Posterior cingulate gyrus (tissue), 11 donors: ENCODE measurements at regions not wholly inside any gene's neighbourhood (a gene's known extent, or its start where the extent isn't known, plus 50 kb on each side); places are given as distances from the start of the nearest gene placed in this dataset.
A peak's percentile ranks its signal among the peaks of the same experiment; 100 is the strongest.

Experiments
- DNase-seq, 10 donors: peaks; one replicate each; pipeline versions ENCODE4 v3.0.0 to v3.0.0-alpha.2; 2020 to 2021; ENCODE audit warnings: mixed read lengths in 3 of 10
- intact Hi-C: fragments of 100-400 bp; cut with DNase I; formaldehyde crosslinking; loops from one replicate; pipeline ENCODE4 v1.15.1; 2023

DNA sequence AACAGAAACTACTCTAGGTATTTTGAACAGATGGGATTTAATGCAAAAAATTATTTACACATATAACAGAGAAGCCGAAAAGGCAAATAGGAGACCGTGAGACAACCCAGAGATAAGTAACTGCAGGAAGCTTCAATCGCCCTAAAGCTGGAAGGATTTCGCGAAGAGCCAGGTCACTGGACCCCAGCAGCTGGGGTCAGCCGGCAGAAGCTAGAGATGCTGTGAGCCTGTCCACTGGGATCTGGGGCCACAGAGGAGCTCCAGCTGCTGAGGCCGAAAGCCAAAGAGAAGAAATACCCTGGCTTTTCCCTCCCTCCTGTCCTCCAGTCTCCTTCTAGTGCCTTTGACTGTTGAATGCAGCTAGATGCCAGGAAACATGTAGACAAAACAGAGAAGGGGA, 192.8 kb upstream of the BCOR start:
- intact Hi-C loops, result no loop called here
- no peak for DNase-seq

DNA sequence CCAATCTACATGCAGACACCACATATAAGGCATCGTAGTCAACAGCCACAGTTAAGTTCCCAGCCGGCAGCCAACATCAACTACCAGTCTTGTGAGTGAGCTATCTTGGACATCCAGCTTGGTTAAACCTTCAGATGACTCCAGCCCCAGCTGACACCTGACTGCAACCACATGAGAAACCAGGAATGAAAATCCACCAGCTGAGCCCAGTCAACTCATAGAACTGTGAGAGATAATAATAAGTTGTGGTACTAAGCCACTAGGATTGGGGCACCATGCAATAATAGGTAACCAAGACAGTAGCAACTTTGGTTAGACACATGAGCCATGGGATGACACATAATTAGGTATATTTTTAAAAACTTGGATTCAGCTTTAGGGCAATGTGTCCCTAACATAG, 188.1 kb upstream of the BCOR start:
- intact Hi-C loops, result no loop called here
- DNase-seq, result peak in 2 of 10 donors; percentile 5 to 9

DNA sequence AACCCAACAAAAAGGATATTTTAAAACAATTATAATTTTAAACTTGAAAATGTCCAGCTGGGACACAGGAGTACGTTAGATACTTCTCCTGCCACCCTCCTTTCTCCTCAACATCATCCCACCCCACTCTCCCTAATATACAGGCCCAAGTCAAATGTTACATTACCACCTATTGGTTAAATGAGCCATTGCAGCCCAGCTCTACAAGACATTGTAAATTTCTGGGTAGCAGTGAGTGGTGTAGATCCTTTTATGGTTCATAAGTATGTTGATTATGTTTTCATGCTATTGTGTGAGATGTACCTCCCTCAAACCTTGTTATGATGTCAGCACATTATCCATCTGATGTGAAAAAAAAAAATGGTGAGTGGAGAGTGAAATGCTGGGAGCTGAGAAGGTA, 187.1 kb upstream of the BCOR start:
- no peak for DNase-seq

GRCh38 chrX:40283981-40284380, 186.2 kb upstream of the BCOR start:
- intact Hi-C loops, result no loop called here
- DNase-seq, result peak in 1 of 10 donors; percentile 9

More for the DNA sequence above, 187.1 kb upstream of the BCOR start:
- intact Hi-C loops, result no loop called here

- DNase-seq, result peak in 2 of 10 donors; percentile 3 to 18
- intact Hi-C loops, result no loop called here
Observed at GRCh38 chrX:40282946-40283660, 185.3 kb upstream of the BCOR start.

DNA sequence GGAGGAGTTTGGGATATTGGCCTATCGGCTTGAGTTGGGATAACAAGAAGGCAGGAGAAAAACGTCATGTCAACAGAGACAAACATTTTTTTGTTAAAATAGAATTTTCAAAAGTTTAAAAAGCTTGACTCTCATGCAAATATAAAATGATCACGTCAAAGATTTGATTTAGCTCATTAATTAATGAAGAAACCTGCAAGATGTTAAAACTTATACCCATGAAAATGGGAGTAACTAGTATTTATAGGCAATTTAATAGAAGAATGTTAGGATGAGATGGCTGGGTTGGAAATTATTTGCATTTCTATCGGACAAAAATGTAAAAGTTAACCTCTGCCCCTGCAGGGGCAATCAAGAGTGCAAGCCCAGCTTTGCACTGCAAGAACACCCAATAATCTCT, 184.6 kb upstream of the BCOR start:
- peak in 1 of 10 donors; percentile 15 for DNase-seq
- intact Hi-C loops, result no loop called here

DNA sequence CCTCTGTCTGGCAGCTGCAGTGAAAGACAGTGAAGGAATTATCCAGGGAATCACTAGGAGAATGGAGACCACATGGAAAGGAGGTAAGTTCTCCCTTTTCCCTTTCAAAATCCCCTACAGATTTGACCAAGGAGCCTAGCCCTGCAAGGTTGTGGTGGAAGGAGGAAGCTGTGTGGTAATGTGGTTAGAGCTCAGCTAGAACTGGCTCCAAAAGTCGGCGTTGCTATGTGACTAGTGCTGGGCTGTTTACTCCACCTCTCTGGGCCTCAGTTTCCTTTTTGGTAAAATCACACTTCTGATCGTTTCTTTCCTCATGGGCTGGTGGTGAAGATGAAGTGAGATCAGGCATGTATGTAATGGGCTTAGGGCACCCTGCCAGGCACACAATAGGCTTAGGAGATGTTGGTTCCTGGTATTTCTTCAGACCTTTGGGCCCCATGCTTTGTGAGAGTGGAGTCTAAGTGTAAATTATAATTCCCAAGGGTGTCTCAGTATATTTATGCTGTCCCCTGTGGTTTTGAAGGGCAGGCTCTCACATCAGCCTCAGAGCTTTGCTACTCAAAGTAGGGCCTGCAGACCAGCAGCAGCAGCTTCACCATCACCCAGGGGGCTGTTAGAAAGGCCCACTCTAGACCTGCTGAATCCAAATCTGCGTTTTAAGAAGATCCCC, 183.7 kb upstream of the BCOR start:
- intact Hi-C loops, result no loop called here
- DNase-seq, result peak in 1 of 10 donors; percentile 5

DNA sequence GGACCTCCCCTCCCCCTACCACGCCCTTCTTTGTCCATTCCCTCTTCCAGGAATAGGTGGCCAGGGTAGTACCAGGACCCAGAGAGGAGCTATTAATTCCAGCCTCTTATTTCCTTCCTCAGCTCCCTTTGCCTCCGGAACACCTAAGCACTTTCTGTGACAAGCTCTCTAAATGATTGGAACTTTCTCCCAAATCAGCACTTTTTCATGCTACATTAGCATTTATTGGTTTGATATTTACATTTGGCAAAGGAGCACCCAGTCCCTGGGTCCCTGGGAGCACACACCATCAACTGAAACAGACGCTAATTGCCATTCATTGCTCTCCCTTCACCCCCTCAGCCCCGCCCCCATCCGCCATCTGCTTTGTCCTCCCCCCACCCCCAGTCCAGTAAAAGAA, 182.0 kb upstream of the BCOR start:
- intact Hi-C loops, result no loop called here
- DNase-seq, result peak in 1 of 10 donors; percentile 14

DNA sequence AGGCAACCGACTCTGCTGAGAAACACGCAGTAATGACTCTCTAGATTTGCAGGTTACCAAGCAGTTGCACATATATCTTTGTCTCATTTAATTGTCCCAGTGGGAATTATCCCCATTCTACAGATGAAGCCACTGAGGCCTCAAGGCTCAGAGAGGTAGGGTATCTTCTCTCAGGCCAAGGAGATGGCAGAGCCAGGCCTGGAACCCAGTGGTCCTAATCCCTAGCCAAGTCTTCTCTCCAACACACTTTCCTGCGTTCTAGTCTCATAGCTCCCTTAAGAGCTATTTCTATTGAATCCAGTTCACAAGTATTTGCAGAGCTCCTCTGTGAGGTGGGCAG, 181.3 kb upstream of the BCOR start:
- intact Hi-C loops, result no loop called here
- peak in 1 of 10 donors; percentile 7 for DNase-seq

DNA sequence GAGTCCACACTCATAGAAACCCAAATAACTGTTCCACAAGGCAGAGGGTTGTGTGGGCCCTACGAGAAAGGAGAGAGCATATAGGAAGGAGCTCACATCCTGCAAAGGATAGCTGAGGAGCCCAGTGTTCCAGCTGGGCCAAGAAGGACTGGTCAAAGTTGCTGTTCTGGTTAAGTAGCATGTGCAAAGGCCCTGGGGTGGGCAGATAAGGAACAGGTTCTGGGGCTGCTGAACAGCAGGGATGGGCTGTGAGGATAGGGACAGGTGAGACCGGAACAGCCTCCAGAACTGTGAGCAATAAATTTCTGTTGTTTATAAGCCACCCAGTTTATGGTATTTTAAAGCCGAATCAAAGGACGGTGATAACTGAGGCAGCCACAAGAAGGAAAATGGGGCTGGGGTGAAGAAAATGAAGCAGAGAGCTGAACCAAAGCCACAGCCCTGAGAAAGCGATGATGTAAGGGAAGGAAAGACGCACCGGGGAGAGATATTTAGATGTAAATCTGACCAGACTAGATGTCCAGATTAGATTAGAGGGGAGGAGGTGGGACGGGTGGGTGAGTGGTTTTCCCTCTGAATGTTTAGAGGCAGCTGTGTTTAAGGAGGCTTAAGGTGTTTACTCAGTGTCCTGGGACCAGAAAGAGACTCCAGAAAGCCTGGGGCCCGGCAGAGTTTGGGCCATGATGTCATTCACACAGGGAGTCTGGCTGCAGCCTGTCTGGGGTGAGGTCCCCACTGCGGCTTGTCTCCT, 180.8 kb upstream of the BCOR start:
- peak in 1 of 10 donors; percentile 46 for DNase-seq
- intact Hi-C loops, result no loop called here

DNA sequence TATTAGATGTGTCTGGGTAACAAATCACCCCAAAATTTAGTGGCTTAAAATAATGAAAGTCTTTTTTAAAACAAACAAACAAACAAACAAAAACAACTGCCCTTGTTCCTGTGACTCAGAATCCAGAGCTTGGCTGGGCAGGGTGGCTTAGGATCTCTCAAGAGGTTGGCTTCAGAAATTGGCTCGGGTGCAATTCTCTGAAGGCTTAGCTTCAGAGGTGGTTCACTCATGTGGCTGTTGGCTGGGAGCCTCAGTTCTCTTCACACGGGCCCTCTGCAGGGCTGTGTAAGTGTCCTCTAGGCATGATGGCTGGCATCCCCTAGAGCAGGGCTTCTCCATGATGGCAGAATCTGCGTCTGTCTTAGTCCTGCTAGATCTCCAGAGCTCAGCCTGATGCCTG, 179.9 kb upstream of the BCOR start:
- peak in 1 of 10 donors; percentile 10 for DNase-seq
- intact Hi-C loops, result no loop called here

DNA sequence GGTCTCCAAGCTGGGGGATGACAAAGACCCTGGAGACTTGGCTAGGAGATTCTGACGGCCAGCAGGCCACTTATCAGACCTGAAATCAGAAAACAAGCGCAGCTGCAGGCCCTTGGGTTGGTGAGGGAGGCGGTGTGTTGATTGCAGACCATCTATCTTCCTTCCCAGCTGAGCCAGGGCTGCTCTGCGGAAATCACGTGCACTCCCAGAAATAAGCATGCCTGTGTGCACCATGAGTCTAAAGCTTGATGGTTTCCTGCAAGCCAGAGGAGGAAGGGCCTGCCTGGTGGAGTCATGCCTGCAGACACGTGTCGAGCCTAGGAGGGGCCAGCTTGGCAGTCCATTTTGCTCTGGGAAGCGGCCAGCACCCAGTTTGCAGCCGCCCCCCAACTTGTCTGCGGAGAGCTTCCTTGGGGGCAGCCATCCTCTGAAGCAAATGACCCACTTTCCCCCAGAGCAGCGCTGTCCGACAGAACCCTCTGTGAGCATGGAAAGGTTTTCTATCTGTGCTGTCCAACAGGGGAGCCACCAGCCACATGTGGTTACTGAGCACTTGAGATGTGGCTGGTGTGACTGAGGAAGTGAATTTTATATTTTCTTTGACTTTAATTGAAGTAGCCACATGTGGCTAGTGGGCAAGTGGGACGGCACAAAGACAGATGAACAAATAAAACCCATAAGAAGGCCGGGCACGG, 175.7 kb upstream of the BCOR start:
- DNase-seq, result peak in 4 of 10 donors; percentile 9 to 83 (median 16)
- intact Hi-C loops, result no loop called here

DNA sequence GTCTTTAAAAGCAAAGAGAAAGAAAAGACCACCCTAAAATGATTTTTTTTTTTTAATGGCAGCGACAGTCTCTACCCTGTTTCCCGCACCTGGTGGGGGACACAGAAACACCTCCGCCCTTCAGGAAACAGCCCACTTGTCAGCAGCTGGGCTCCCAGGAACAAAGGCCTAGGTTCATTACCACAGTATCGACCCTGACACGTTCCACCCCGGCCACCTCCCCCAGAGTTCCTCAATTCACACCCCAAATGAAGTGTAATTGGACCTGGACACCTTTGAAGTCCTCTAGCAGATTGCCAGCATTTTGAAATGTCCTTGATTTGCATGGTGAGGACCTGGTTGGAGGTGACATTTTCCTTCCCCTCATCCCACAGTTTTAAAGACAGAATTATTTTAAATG, 175.0 kb upstream of the BCOR start:
- peak in 1 of 10 donors; percentile 42 for DNase-seq
- intact Hi-C loops, result no loop called here

DNA sequence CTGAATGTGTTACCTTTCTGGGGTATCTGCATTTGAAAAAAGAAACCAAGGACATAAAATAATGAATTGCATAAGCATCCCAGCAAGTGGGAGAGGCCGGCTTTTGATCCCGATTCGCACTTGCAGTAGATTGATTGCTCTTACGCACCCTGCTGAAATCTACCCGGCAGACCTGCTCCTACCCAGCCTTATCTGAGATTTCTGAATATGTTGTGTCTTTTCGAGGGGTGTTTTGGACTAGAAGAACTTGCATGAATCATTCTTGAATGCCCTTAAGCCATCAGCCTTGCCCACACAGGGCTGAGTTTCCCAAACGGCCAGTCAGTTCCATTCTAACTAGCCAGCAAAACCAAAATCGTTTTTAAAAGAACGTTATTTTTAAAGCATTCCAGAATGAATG, 174.4 kb upstream of the BCOR start:
- peak in 1 of 10 donors; percentile 0 for DNase-seq
- intact Hi-C loops, result no loop called here

GRCh38 chrX:40268188-40268520, 170.4 kb upstream of the BCOR start:
- DNase-seq, result no peak
- intact Hi-C loops, result loop anchor here (5.0 to 10.0 kb wide), 4 partner anchors 96 to 513 kb away; no protein-coding TSS in a partner anchor

DNA sequence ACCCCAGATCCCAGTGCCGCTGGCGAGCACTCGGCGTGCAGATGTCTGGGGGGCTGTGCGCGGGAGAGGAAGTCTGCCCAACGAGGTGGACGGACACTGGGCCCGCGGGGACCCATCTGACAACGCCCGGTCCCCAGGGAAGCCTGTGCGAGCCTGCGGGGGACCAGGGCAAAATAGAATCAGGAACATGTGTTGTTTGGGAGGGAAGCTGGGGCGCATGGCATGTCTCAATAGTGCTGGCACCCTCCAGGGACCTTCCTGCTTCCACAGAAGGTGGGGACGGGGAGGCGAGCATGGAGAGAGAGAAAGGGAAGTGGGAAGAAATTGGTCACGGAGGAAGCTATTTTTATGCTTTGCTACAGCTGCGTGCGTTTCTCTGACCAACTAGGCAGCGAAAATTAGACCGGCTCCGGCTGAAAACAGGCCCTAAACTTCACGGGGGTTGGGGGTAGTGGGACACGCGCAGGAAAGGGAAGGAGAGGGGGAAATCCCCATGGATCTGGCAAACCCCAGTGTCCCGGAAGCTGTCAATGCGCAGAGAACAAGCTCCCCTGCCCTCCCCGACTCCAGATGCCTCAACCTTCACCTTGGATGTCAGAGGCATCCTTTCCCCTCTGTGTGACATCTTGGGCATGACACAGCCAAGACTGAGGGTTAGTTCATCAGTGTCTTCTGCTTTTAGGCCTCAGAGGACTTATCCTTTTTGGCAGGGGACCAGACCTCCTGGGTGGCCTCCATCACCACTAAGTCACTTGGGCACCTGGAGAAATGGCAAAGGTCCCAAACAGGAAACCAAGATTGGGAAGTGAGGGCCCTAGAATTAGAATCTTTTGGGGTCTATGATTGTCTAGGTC, 169.8 kb upstream of the BCOR start:
- intact Hi-C loops, result loop anchor here (5.0 to 10.0 kb wide), 4 partner anchors 95 to 513 kb away; no protein-coding TSS in a partner anchor
- DNase-seq, result peak in 3 of 10 donors; percentile 3 to 84 (median 9)

DNA sequence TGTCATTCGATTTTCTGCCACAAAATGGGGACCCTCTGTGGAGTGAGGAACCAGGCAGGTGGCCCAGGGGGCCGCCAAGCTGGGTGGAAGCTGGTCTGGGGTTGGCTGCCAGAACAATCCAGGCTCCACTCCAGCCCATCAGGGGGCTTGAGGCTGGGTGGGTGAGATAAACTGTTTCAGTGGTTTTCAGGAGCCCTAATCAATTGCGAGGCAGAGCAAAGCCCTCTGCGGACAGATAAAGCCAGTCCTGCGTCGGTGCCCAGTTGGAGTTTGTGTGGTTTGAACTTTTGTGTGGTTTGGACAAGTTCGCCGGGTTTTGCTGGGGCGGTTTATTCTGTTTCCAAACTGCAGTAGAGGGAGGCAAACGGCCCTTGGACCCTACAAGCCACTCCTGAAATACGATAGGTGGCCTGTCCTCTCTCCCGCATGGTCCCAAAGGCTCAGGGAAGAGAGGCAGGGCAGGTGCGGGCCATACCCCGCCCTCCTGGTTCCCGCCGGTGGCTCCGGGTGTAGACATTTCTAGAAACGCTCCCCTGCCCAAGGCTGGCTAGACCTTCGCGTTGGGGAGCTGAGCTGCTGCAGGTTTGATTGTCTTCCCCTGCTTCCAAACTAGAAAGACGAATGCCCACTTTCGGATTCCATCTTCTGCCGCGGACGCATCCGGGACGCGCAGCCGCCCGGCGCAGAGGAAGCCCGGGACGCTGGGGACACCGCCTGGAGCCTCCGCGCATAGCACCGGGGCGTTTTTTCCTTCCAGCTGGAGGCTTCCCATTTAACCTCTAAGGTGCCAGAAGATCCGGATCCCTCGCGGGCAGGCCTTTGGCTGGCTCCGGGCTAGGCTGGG, 169.0 kb upstream of the BCOR start:
- peak; percentile 50 to 95 (median 67) for DNase-seq
- intact Hi-C loops, result loop anchor here (5.0 to 10.0 kb wide), 4 partner anchors 94 to 512 kb away; no protein-coding TSS in a partner anchor

DNA sequence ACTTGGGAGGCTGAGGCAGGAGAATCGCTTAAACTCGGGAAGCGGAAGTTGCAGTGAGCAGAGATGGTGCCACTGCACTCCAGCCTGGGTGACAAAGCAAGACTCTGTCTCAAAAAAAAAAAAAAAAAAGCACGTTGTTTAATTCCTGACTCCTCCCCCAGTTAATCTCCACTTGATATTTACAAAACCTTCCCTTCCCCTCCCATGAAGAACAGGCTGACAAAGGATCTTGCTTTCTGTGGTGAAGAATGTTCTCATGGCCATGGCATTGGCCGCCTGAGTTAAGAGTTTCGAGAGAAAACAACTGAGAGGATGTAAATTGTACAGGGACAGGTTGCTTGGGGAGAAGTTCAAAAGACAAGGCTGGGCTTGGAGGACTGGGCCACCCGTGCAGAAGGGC, 168.2 kb upstream of the BCOR start:
- DNase-seq, result no peak
- intact Hi-C loops, result loop anchor here (5.0 to 10.0 kb wide), 4 partner anchors 94 to 511 kb away; no protein-coding TSS in a partner anchor
